PC-9 (cell line): ENCODE measurements at regions not wholly inside any gene's neighbourhood (a gene's known extent, or its start where the extent isn't known, plus 50 kb on each side); places are given as distances from the start of the nearest gene placed in this dataset.

Experiments
- BruUV-seq: library from RNA; stranded (reverse); fragments of 400-500 nt; replicated peaks from 2 replicates; lab custom pipeline; 2021; lab: Mats Ljungman, UMichigan
- CTCF ChIA-PET: fragments of 300-600 bp; sonication (Branson Sonifier 250); formaldehyde crosslinking; loops from one replicate; lab custom pipeline; 2022; ENCODE audit warnings: antibody characterized with exemption; lab: Charles Lee
- POLR2A ChIA-PET: fragments of 300-600 bp; sonication (Branson Sonifier 250); formaldehyde crosslinking; loops from one replicate; lab custom pipeline; 2022; ENCODE audit warnings: antibody characterized with exemption; ENCODE audit not compliant: unreplicated experiment; lab: Charles Lee
- DNase-seq, 2 experiments: peaks; one replicate each; pipeline versions ENCODE4 v3.0.0 to v3.0.0-alpha.2; 2015 to 2022; ENCODE audit warnings: mixed read lengths in 1 of 2
- H2AFZ ChIP-seq: fragments of 200-600 bp; sonication (generic); 2 replicates; pipeline ENCODE4 v1.8.1; 2017; ENCODE audit warnings: antibody characterized with exemption
- H3F3A ChIP-seq: fragments of 200-600 bp; sonication (generic); 2 replicates; pipeline ENCODE4 v1.8.1; 2017; ENCODE audit warnings: antibody characterized with exemption, mild to moderate bottlenecking, low read depth; ENCODE audit not compliant: insufficient read depth
- H3K27ac ChIP-seq: fragments of 200-600 bp; sonication (generic); 2 replicates; pipeline ENCODE4 v1.6.1; 2016; ENCODE audit warnings: mixed run types
- H3K27me3 ChIP-seq: fragments of 200-600 bp; sonication (generic); 2 replicates; pipeline ENCODE4 v1.6.1; 2016; ENCODE audit warnings: low read depth, mixed run types; ENCODE audit not compliant: insufficient read depth
- H3K36me3 ChIP-seq: fragments of 200-600 bp; sonication (generic); 2 replicates; pipeline ENCODE4 v1.6.1; 2016; ENCODE audit warnings: low read depth, mixed run types
- H3K4me1 ChIP-seq: fragments of 200-600 bp; sonication (generic); replicated peaks from 2 replicates; pipeline ENCODE4 v1.6.1; 2016; ENCODE audit warnings: mixed run types; ENCODE audit not compliant: insufficient read depth
- H3K4me2 ChIP-seq: fragments of 200-600 bp; sonication (generic); 2 replicates; pipeline ENCODE4 v1.6.1; 2017; ENCODE audit warnings: mixed run types
- H3K4me3 ChIP-seq: fragments of 200-600 bp; sonication (generic); 2 replicates; pipeline ENCODE4 v1.6.1; 2016; ENCODE audit warnings: mixed run types
- H3K79me2 ChIP-seq: fragments of 200-600 bp; sonication (generic); 2 replicates; pipeline ENCODE4 v1.6.1; 2017; ENCODE audit warnings: low read depth, mixed run types
- H3K9me2 ChIP-seq: fragments of 200-600 bp; sonication (generic); 2 replicates; pipeline ENCODE4 v1.8.1; 2017; ENCODE audit warnings: mild to moderate bottlenecking; ENCODE audit not compliant: insufficient read depth
- H3K9me3 ChIP-seq: fragments of 200-600 bp; sonication (generic); 2 replicates; pipeline ENCODE4 v1.8.1; 2016; ENCODE audit warnings: low read depth; ENCODE audit not compliant: insufficient read depth
- H4K20me1 ChIP-seq: fragments of 200-600 bp; sonication (generic); 2 replicates; pipeline ENCODE4 v1.8.1; 2017; ENCODE audit not compliant: insufficient read depth
- CTCF ChIP-seq: fragments of 200-600 bp; sonication (generic); conservative IDR thresholded peaks from 2 replicates; pipeline ENCODE4 v1.6.1; 2017; ENCODE audit warnings: mixed run types, antibody characterized with exemption, mild to moderate bottlenecking, moderate library complexity
- EZH2 ChIP-seq: fragments of 200-600 bp; sonication (generic); IDR thresholded peaks from 2 replicates; pipeline ENCODE4 v1.8.0; 2017; ENCODE audit warnings: antibody characterized with exemption, low read depth
- intact Hi-C: fragments of 100-400 bp; cut with micrococcal nuclease; formaldehyde crosslinking; loops from one replicate; pipeline ENCODE4 v1.10.0; 2022; ENCODE audit not compliant: unreplicated experiment

GRCh38 chr3:153657461-153657860 lies 463.7 kb upstream of the ARHGEF26 start:
- Histone ChIP-seq H3K9me2 (no peaks in the 10 kb centered on the region), H3K4me3 (no peak overlapping the region), H4K20me1 (no peaks in the 10 kb centered on the region), H3K27ac (no peak overlapping the region), H3K27me3 (no peaks in the 10 kb centered on the region), H3K9me3 (0 out of 2 replicates have a peak, but pooled peaks cover 5% of the 10 kb centered on the region), H2AFZ (no peak overlapping the region), H3K4me1 (no peaks in the 10 kb centered on the region), H3K4me2 (no peak overlapping the region), H3F3A (no peaks in the 10 kb centered on the region), H3K36me3 (no peaks in the 10 kb centered on the region), H3K79me2 (no peaks in the 10 kb centered on the region)
- ChIA-PET CTCF (no interaction called here), POLR2A (no interaction called here)
- intact Hi-C loops, result no loop called here
- DNase-seq, result no peak
- no TSS peak for BruUV-seq
- TF ChIP-seq EZH2, result no peak
- no peak for TF ChIP-seq CTCF

- Histone ChIP-seq H3K9me2 (no peaks in the 10 kb centered on the region), H3K4me3 (no peak overlapping the region), H4K20me1 (no peaks in the 10 kb centered on the region), H2AFZ (no peak overlapping the region), H3F3A (no peaks in the 10 kb centered on the region), H3K36me3 (no peaks in the 10 kb centered on the region), H3K4me2 (no peak overlapping the region), H3K4me1 (no peaks in the 10 kb centered on the region), H3K9me3 (0 out of 2 replicates have a peak, but pooled peaks cover 5% of the 10 kb centered on the region), H3K27me3 (no peaks in the 10 kb centered on the region), H3K27ac (no peak overlapping the region), H3K79me2 (no peaks in the 10 kb centered on the region)
- ChIA-PET POLR2A (no interaction called here), CTCF (no interaction called here)
- TF ChIP-seq CTCF (no peak), EZH2 (no peak)
- intact Hi-C loops, result no loop called here
- BruUV-seq, result no TSS peak
- no peak for DNase-seq
These were observed 463.1 kb upstream of the ARHGEF26 start for GRCh38 chr3:153658136-153658535.

- ChIA-PET CTCF (no interaction called here), POLR2A (no interaction called here)
- intact Hi-C loops, result no loop called here
- Histone ChIP-seq H3F3A (no peaks in the 10 kb centered on the region), H3K27me3 (no peaks in the 10 kb centered on the region), H3K79me2 (no peaks in the 10 kb centered on the region), H3K9me3 (no peaks in the 10 kb centered on the region), H3K4me2 (no peak overlapping the region), H3K36me3 (no peaks in the 10 kb centered on the region), H3K27ac (no peak overlapping the region), H4K20me1 (no peaks in the 10 kb centered on the region), H3K4me1 (no peaks in the 10 kb centered on the region), H3K9me2 (no peaks in the 10 kb centered on the region), H2AFZ (no peak overlapping the region), H3K4me3 (no peak overlapping the region)
- no peak for DNase-seq
- no TSS peak for BruUV-seq
- TF ChIP-seq EZH2 (no peak), CTCF (no peak)
These were observed 454.0 kb upstream of the ARHGEF26 start for GRCh38 chr3:153666991-153667740.
